Osteocyte (in vitro differentiated cells): ENCODE measurements at regions not wholly inside any gene's neighbourhood (a gene's known extent, or its start where the extent isn't known, plus 50 kb on each side); places are given as distances from the start of the nearest gene placed in this dataset.

Source experiments
- DNase-seq: peaks from one replicate; pipeline ENCODE4 v3.0.0; 2021; ENCODE audit warnings: mixed read lengths; ENCODE audit not compliant: unreplicated experiment; ENCODE audit errors: extremely low spot score
- H3K27ac Mint-ChIP-seq: one replicate; pipeline ENCODE4 v1.8.0; 2021; ENCODE audit warnings: mild to moderate bottlenecking, mixed read lengths; ENCODE audit not compliant: unreplicated experiment
- H3K27me3 Mint-ChIP-seq: one replicate; pipeline ENCODE4 v1.8.0; 2021; ENCODE audit warnings: mixed read lengths; ENCODE audit not compliant: unreplicated experiment
- H3K36me3 Mint-ChIP-seq: one replicate; pipeline ENCODE4 v1.8.0; 2021; ENCODE audit warnings: mixed read lengths; ENCODE audit not compliant: unreplicated experiment
- H3K4me1 Mint-ChIP-seq: one replicate; pipeline ENCODE4 v1.8.0; 2021; ENCODE audit warnings: mixed read lengths; ENCODE audit not compliant: unreplicated experiment
- H3K4me3 Mint-ChIP-seq: one replicate; pipeline ENCODE4 v1.8.0; 2021; ENCODE audit warnings: mild to moderate bottlenecking, moderate library complexity, mixed read lengths; ENCODE audit not compliant: unreplicated experiment
- H3K9me3 Mint-ChIP-seq: one replicate; pipeline ENCODE4 v1.8.0; 2021; ENCODE audit warnings: mixed read lengths; ENCODE audit not compliant: unreplicated experiment
- TF ChIP-seq, protein P1 (sequence below): fragments of 200-600 bp; sonication (generic); IDR thresholded peaks from 2 replicates; pipeline ENCODE4 v1.5.0; 2021; ENCODE audit warnings: antibody characterized with exemption, mild to moderate bottlenecking, moderate library complexity

DNA sequence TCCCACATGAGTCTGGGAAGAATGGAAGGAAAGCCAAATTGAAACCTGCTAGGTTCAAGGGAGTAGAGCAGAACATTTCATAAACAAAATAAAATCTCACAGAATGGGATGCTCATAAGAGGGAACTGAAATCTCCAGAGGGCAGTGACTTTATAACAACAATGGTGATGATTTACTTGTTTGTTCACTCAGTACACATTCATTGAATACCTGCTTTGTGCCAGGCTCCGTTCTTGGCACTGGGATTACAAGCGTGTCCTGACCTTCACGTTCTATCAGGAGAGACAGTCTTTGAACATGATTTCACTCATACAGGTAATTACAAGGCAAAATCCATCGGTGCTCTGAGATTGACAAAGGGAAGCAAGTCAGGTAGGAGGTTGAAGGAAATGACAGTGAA, 356.3 kb downstream of the HAPSTR1 start:
- no peaks in the 10 kb centered on the region for H3K36me3 Mint-ChIP-seq
- no peak for DNase-seq
- TF ChIP-seq, protein P1, sequence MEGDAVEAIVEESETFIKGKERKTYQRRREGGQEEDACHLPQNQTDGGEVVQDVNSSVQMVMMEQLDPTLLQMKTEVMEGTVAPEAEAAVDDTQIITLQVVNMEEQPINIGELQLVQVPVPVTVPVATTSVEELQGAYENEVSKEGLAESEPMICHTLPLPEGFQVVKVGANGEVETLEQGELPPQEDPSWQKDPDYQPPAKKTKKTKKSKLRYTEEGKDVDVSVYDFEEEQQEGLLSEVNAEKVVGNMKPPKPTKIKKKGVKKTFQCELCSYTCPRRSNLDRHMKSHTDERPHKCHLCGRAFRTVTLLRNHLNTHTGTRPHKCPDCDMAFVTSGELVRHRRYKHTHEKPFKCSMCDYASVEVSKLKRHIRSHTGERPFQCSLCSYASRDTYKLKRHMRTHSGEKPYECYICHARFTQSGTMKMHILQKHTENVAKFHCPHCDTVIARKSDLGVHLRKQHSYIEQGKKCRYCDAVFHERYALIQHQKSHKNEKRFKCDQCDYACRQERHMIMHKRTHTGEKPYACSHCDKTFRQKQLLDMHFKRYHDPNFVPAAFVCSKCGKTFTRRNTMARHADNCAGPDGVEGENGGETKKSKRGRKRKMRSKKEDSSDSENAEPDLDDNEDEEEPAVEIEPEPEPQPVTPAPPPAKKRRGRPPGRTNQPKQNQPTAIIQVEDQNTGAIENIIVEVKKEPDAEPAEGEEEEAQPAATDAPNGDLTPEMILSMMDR: no peak
- no peaks in the 10 kb centered on the region for H3K27me3 Mint-ChIP-seq
- H3K9me3 Mint-ChIP-seq: peaks cover 18% of the 10 kb centered on the region
- no peak overlapping the region for H3K27ac Mint-ChIP-seq
- no peaks in the 10 kb centered on the region for H3K4me1 Mint-ChIP-seq
- no peak overlapping the region for H3K4me3 Mint-ChIP-seq

DNA sequence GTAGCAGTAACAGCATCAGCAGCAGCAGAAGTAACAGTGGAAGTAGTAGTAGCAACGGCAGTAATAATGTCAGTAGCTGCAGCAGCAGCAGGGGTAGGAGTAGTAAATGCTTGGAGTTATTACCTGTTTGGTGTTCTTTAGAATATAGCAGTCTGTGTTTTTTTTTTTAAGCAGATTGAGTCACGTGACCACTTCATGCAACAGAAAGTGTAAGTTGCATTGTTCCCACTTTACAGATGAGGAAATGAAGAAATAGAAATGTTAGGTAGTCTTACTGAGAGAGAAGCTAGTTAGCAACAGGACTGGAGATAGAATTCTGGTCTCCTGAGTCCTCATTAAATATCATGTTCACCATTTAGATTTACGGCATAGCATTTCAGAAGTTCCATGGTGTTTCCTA, 358.2 kb downstream of the HAPSTR1 start:
- H3K9me3 Mint-ChIP-seq: peaks cover 27% of the 10 kb centered on the region
- no peak overlapping the region for H3K4me3 Mint-ChIP-seq
- H3K27me3 Mint-ChIP-seq: no peaks in the 10 kb centered on the region
- TF ChIP-seq, protein P1: no peak
- no peaks in the 10 kb centered on the region for H3K4me1 Mint-ChIP-seq
- DNase-seq: no peak
- H3K36me3 Mint-ChIP-seq: no peaks in the 10 kb centered on the region
- H3K27ac Mint-ChIP-seq: no peak overlapping the region

DNA sequence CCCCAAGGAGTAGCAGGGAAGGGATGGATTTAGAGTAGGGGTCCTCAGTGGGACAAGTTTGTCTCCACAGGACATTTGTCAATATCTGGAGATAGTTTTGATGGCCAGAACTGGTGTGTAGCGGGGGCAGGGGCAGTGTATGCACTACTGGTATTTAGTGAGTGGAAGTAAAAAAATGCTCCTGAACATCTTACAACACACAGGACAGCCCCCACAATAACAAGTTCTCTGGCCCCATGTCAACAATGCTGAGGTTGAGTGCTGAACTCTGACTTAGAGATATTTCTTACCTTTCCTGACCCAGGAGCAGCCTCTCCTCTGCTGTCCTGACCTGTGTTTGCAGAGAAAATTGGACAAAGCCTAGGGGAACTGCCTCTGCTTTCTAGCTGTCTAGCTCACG, 365.8 kb downstream of the HAPSTR1 start:
- Mint-ChIP-seq H3K4me3 (no peak overlapping the region), H3K27me3 (no peaks in the 10 kb centered on the region), H3K27ac (no peak overlapping the region), H3K36me3 (no peaks in the 10 kb centered on the region), H3K9me3 (peaks cover 24% of the 10 kb centered on the region), H3K4me1 (no peaks in the 10 kb centered on the region)
- DNase-seq: no peak
- TF ChIP-seq, protein P1: no peak

DNA sequence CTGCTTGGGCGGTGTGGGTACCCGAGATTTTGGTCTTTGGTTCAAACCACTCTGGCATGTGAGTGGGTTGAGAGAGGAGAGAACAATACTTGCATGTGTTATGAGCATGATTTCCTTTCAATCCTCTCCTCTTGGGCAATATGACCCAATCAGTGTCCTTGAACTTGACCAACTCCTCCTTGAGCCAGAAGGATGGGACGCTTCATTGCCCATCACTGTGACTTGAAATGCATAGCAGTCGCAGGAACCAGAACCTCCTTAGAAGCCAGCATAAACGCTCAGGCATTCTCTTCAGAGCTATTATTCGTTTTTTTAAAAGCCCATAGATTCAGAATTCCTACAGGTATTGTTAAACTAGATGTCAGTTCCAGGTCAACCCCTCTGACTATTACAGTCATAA, 367.4 kb downstream of the HAPSTR1 start:
- Mint-ChIP-seq H3K36me3 (no peaks in the 10 kb centered on the region), H3K27ac (no peak overlapping the region), H3K27me3 (no peaks in the 10 kb centered on the region), H3K9me3 (peaks cover 20% of the 10 kb centered on the region), H3K4me3 (no peak overlapping the region), H3K4me1 (no peaks in the 10 kb centered on the region)
- TF ChIP-seq, protein P1: no peak
- DNase-seq: no peak

DNA sequence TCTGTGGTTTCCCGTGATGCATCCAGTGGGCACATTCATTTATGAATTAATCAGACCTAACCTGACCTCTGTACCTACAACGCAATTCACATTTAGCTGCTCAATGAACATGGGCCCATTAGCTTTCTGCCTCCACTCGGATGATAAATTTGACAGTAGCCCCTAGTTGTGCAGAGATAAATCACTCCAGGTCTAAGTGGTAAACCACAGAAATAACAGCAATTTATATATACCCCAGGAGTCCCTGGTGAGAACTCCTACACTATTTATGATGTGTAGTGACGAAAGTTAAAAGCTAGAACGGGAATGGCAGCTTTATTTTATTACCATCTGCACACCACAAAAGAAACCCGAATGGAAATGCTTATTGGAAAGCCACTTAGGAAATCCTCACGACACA, 371.5 kb downstream of the HAPSTR1 start:
- no peaks in the 10 kb centered on the region for H3K36me3 Mint-ChIP-seq
- no peaks in the 10 kb centered on the region for H3K9me3 Mint-ChIP-seq
- DNase-seq: no peak
- H3K27me3 Mint-ChIP-seq: no peaks in the 10 kb centered on the region
- no peak overlapping the region for H3K4me3 Mint-ChIP-seq
- H3K4me1 Mint-ChIP-seq: no peaks in the 10 kb centered on the region
- TF ChIP-seq, protein P1: no peak
- H3K27ac Mint-ChIP-seq: no peak overlapping the region
